PFSK-1 (cell line): ENCODE measurements at regions not wholly inside any gene's neighbourhood (a gene's known extent, or its start where the extent isn't known, plus 50 kb on each side); places are given as distances from the start of the nearest gene placed in this dataset.

ENCODE experiments used
- POLR2AphosphoS5 ChIP-seq: IDR thresholded peaks from 2 replicates; pipeline ENCODE4 v1.6.1; 2012; ENCODE audit warnings: low read depth, mild to moderate bottlenecking, control low read depth, low read length, moderate library complexity
- SIN3A ChIP-seq: IDR thresholded peaks from 2 replicates; pipeline ENCODE4 v1.6.1; 2012; ENCODE audit warnings: mild to moderate bottlenecking, low read length, moderate library complexity, borderline replicate concordance; ENCODE audit not compliant: insufficient read depth

- TF ChIP-seq POLR2AphosphoS5 (no peak), SIN3A (no peak)
These were observed 91.4 kb upstream of the DYNLRB2 start for GRCh38 chr16:80449392-80449791.
